Stimulated activated naive CD8-positive, alpha-beta T cell treated with anti-CD3 and anti-CD28 coated beads, Interleukin-15, Interleukin-2, amounts not matched to agents 100 U/mL and 50 U/mL, for 24 hours (primary cell): ENCODE measurements at regions not wholly inside any gene's neighbourhood (a gene's known extent, or its start where the extent isn't known, plus 50 kb on each side); places are given as distances from the start of the nearest gene placed in this dataset.
"Not testable (repeated sequence)": the region's sequence is repeated elsewhere in the genome, so short reads cannot be mapped to it uniquely, and the experiment has no call there.

Experiments
- ATAC-seq: fragments of 150-1000 bp; cut with Tn5 transposase; one replicate; pipeline ENCODE4 v1.10.0; 2021
- DNase-seq: peaks from one replicate; pipeline ENCODE4 v3.0.0; 2021

GRCh38 chr12:87556985-87557384 is 472.2 kb downstream of the C12orf50 start:
- no peak for DNase-seq
- ATAC-seq = no peak

GRCh38 chr12:87531213-87531612 is 498.0 kb downstream of the C12orf50 start:
- not testable (repeated sequence) for ATAC-seq, DNase-seq

- ATAC-seq (no peak), DNase-seq (no peak)
Observed at GRCh38 chr12:87529413-87529812, 499.8 kb downstream of the C12orf50 start.

- ATAC-seq (no peak), DNase-seq (no peak)
Observed at GRCh38 chr12:87520968-87521367, 508.2 kb downstream of the C12orf50 start.

- DNase-seq = no peak
- ATAC-seq = no peak
Observed at GRCh38 chr12:87518481-87518880, 510.7 kb downstream of the C12orf50 start.

GRCh38 chr12:87518036-87518435 is 511.2 kb downstream of the C12orf50 start:
- ATAC-seq = no peak

GRCh38 chr12:87513536-87514280 is 515.5 kb downstream of the C12orf50 start:
- no peak for ATAC-seq
- DNase-seq = no peak

More at GRCh38 chr12:87518036-87518435, 511.2 kb downstream of the C12orf50 start:
- DNase-seq = no peak

GRCh38 chr12:87511371-87511770 is 517.8 kb downstream of the C12orf50 start:
- ATAC-seq (no peak), DNase-seq (no peak)

GRCh38 chr12:87509237-87509820 is 519.9 kb downstream of the C12orf50 start:
- DNase-seq (no peak), ATAC-seq (no peak)

GRCh38 chr12:87491598-87491997 is 537.6 kb downstream of the C12orf50 start:
- DNase-seq (no peak), ATAC-seq (no peak)

- DNase-seq (no peak), ATAC-seq (no peak)
Observed at GRCh38 chr12:87491089-87491488, 538.1 kb downstream of the C12orf50 start.

- ATAC-seq (no peak), DNase-seq (no peak)
Observed at GRCh38 chr12:87469295-87469694, 559.9 kb downstream of the C12orf50 start.

- no peak for DNase-seq
- ATAC-seq = no peak
Observed at GRCh38 chr12:87467936-87468335, 561.3 kb downstream of the C12orf50 start.

GRCh38 chr12:87464565-87464964 is 564.6 kb downstream of the C12orf50 start:
- no peak for DNase-seq
- ATAC-seq = no peak

- DNase-seq = no peak
- no peak for ATAC-seq
Observed at GRCh38 chr12:87444039-87444438, 585.2 kb downstream of the C12orf50 start.

GRCh38 chr12:87441511-87441910 is 587.7 kb downstream of the C12orf50 start:
- no peak for DNase-seq

GRCh38 chr12:87439990-87440827 is 589.0 kb downstream of the C12orf50 start:
- ATAC-seq = no peak
- no peak for DNase-seq

More at GRCh38 chr12:87441511-87441910, 587.7 kb downstream of the C12orf50 start:
- no peak for ATAC-seq

- DNase-seq (no peak), ATAC-seq (no peak)
Observed at GRCh38 chr12:87430444-87430843, 598.8 kb downstream of the C12orf50 start.

- ATAC-seq (no peak), DNase-seq (no peak)
Observed at GRCh38 chr12:87428701-87429277, 600.4 kb downstream of the C12orf50 start.

GRCh38 chr12:87427770-87428169 is 601.4 kb downstream of the C12orf50 start:
- no peak for DNase-seq
- no peak for ATAC-seq

- no peak for DNase-seq
- no peak for ATAC-seq
Observed at GRCh38 chr12:87425942-87426554, 603.2 kb downstream of the C12orf50 start.

GRCh38 chr12:87421233-87421632 is 608.0 kb downstream of the C12orf50 start:
- ATAC-seq = not testable (repeated sequence)

More at GRCh38 chr12:87421233-87421632, 608.0 kb downstream of the C12orf50 start:
- DNase-seq = not testable (repeated sequence)
